ENCODE measurements at regions not wholly inside any gene's neighbourhood (a gene's known extent, or its start where the extent isn't known, plus 50 kb on each side); places are given as distances from the start of the nearest gene placed in this dataset.

DNA sequence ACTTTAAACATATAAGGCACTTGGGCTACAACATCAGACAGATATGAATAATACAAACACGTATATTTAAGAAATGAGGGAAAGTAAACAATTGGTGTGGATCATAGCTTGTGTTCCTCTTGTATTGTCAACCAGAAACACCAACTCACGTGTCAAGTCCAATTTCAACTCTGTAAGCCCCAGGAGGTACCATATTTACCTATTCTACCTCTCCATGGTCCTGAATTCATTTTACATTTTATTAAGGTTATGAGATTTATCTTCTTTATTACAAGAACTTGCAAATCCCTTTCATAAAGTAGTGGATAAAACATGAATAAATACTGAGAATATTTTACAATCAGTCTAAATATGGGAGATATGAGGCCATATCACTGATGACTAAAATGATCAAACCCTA is 501.6 kb downstream of the MAT2B start:
- FAIRE-seq (no peak), DNase-seq (ENCODE audit: low spot score) (no peak)

DNA sequence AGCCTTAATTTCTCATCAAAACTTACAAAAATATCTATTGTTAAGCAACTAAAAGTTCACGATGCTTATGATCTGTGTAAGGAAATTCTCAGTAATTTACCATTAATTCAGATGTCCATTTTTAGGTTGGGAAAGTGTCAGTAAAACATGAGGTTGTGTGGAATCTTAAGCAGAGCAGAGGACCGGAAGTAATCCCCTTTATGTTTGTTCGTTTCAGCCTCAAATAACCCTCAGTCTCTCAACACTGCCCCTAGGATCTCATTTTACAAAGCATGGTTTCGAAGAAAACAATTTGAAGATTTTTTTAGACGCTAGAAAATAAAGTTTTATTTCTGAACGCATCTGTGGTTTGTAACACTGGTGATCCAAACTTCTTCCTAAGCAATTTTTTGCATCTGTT is 504.2 kb downstream of the MAT2B start:
- DNase-seq (ENCODE audit: low spot score) (no peak), FAIRE-seq (no peak)

DNA sequence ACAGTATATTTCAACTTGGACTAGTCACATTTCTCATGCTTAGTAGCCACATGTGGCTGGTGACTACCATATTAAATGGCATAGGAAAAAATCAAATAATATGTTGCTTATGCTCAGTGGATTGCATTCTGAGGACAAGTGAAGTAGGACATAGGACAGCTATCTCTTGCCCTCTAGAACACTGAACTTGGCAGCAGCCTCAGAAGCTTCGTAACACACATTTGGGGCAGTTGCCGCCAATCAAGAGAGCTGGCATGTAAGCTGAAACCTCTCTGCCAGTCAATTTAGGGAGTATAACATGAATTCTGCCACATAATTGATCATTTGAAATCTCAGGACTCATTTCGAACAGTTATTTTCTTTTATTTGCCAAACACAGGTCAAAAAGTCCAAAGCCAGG is 505.5 kb downstream of the MAT2B start:
- DNase-seq (ENCODE audit: low spot score) (no peak), FAIRE-seq (no peak)

DNA sequence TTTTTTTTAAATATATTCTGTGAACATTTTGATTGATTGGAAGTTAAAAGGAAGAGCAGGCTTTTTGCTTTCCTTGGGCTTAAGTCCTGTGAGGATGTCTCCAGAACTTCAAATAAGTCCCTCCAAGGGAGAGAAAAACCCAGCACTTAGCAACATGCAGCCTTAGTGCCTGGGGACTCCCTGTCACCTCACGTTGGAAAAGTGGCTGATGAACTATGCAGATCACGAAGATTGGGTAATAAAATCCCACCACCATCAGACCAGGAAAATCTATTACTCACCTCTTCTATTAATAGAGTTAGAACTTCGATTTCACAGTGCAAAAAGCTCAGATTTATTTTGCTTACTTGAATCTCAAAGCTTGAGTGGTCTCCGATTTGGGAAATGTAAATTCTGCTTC is 507.0 kb downstream of the MAT2B start:
- DNase-seq (ENCODE audit: low spot score) (no peak), FAIRE-seq (no peak)

DNA sequence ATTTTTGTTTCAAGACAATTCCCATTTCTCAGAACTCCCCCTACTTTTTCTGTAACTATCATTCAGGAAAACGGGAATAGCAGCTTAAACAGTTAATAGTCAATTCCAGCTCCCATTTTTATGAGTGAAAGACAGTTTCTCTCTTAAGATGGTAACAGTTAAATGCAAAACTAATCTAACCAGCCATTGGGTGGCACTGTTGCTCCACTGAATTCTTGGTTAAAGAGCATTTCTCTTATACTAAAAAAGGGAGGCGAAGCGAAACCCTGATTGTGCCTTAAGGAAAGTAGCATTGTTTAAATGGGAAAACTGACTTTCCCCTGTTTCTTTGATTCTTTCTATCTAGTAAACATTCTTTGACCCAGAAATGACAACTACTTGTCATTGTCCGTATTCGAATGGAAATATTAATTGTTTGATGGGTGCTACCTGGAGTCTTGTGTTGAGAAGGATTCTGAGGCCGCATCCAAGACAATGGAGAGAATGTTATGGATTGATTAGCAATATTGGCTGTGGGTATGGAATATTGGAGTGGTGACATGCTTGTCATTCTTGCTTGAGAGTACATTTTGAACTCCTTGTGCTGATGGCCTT is 507.8 kb downstream of the MAT2B start:
- peak; percentile 12 for DNase-seq (ENCODE audit: low spot score)
- peak; percentile 66 for FAIRE-seq

DNA sequence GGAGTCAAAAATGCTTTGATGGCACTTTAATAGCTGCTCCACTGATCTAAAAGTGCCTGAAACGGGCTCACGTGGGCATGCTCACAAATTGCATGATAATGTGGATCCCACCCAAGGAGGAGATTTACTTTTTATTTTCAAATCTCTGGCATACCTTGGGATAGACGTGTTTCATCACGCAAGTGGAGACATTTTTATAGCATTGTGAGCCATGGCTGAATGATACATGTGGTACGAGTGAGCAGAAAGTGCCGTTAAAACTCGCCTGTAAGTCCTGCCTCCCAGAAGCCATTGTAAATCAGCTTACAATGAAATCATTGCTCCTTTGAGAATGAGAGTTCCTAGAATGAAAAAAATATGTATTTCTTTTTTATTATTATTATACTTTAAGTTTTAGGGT is 514.7 kb downstream of the MAT2B start:
- DNase-seq (ENCODE audit: low spot score), result no peak
- FAIRE-seq, result no peak

DNA sequence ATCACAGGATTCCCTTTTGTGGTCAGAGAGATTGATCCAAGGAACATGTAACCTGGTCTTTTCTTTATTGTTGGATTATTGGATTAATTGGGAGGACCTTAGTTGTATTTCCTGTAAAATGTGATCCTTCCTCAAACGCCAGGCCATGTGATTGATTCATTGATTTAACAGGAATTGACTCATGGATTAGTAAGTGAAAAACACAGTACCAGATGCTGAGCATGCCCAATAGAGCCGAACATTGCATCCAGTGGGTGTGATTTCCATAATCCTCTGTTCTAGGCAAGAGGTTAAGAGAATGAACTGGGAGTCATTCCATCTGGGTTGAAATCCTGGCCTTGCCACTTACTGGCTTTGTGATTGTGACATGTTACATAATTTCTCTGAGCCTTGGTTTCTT is 522.3 kb downstream of the MAT2B start:
- DNase-seq (ENCODE audit: low spot score), result no peak

DNA sequence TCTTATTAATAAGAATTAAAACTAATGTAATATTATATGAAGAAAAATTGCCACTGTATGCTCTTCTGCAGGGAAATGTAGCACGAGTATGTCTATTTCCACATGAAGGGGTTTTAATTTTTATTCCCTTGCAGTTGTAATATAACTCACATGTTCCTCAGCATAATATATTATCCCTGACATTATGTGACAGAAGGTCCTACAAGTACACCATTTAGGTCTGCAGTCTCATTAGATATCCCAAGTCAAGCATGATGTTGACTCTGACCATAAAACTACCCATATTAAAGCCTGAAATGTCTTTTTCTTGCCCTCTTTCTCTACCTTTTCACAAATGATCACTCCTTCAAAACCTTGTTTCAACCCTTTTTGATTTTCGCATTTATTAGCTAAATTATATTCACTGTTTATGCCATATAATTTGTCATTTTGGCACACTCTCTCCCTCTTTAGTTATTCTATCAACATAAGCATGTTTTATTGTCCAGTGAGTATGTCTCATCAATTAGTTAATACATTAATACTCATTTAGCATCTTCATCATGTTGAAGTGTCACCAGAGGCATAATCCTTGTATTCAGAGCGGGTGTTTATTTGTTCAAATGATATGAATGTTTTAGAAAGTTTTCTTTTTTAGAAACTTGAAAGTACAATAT is 532.8 kb downstream of the MAT2B start:
- no peak for DNase-seq (ENCODE audit: low spot score)
- no peak for FAIRE-seq

More for the DNA sequence above, 522.3 kb downstream of the MAT2B start:
- FAIRE-seq, result no peak

DNA sequence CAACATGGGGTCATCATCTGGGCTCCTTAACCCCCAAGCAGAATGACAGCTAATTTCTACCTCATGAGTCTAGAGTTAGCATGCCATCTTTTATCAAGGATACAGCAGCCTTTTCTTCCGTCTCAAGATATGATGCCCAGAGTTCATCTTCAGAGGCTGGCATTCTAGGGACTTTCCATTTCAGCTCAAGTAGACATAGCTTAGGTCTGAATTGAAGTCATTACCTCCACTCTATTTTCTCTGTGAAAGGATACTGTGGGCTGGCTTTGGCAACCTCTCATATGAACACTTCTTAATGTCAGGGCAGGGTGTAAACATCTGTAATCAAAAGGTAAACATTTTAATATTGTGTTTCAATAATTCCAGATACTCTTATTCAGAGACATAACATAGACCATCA is 535.7 kb downstream of the MAT2B start:
- no peak for FAIRE-seq
- DNase-seq (ENCODE audit: low spot score), result no peak

DNA sequence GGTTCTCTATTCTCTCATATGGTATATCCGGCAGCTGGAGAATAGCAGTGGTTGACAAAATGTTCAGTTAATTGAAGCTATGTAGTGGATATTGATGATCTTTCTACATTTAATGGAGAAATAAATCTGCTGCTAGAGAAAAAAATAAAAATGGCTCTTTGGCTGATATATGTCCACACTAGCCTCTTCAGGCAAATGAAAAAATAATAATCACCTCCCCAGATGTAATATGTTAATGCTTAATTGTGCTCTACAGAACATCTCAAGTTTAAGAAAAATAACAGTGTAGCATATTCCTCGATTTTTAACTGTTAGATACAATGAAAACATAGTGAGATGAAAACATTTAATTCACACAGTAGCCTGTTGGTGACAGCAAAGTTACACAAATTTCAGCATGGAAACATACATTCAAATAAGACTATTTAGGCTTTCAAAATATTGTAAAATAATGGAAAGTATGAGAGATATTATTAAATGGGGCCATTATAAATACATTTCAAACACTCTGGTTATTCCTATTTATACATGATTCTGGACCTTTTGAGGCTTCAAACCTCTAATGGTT is 543.0 kb downstream of the MAT2B start:
- no peak for FAIRE-seq

DNA sequence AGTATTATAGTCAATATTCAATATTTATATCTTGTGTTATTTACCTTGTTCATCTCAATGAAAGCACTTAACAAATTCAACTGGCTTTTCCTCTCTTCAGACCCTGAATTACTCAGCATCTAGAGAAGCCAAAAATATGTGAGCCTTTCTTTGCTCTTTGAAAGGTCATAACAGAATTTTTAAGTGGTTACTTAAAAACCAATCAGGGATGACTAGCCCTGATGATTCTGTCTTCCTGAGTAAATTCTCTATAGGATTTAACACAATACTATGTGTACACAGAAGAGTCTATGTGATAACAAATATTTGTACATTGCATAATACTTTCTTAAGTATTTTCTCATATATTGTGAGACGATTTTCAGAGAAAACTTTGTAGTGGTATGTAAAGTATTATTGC is 546.3 kb downstream of the MAT2B start:
- DNase-seq (ENCODE audit: low spot score) (no peak), FAIRE-seq (no peak)

More for the DNA sequence above, 543.0 kb downstream of the MAT2B start:
- no peak for DNase-seq (ENCODE audit: low spot score)

DNA sequence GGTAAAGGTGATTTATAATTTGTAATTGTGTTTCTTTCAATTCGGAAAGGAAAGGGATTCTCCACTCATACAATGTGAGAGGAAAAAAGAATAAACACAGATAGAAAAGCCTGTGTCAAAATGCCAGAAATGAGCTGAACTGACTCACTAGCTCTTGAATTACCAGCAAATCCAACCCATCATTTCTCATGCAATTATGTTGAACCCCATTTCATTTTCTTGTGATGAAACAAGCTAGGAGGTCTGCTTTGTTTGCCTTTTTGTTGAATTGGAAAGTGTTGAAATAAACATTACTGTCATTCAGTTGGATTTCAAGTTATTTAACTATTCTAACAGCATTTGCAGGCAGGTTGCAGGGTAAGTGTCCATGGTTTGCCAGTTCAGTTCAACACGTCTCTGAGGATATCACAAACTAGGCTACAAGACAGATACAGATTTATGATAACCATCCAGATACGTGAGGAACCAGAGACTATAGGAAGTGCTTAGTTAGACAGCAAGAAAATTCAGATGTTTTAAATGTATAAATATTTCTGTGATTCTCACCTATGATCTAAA is 547.2 kb downstream of the MAT2B start:
- FAIRE-seq (no peak), DNase-seq (ENCODE audit: low spot score) (no peak)

DNA sequence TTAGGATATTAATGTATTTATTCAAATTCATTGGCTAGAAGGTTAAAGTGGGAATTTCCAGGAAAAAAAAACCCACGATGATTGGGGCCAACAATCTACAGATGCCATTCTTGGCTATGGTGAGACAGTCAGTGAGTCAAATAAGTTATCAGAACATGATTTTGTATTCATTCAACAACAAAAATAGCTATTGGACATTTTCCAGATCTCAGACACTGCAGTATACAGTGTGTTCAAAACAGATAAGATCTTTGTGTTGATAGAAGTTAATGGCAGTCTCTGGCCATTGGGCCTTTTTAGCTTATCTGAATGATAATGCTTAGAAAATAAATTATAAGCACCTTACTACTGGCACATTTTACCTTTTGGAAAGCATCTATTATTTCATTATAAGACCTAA is 547.7 kb downstream of the MAT2B start:
- FAIRE-seq (no peak), DNase-seq (ENCODE audit: low spot score) (no peak)

DNA sequence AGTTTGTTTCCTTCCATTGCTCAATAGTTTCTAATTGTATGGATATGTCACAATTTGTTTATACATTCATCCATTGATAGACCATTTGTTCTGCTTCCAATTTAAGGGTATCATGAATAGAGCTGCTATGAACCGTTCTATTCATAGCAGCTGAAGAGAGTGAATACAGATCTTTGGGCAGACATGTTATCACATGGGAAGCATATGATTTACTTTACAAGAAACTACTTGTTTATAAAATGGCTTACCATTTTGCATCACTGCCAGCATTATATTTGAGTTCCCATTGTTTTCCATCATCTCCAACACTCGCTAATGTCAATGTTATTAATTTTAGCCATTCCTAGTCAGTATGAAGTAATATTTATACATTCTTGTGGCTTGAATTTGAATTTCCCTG is 549.0 kb downstream of the MAT2B start:
- no peak for FAIRE-seq
- DNase-seq (ENCODE audit: low spot score), result no peak

DNA sequence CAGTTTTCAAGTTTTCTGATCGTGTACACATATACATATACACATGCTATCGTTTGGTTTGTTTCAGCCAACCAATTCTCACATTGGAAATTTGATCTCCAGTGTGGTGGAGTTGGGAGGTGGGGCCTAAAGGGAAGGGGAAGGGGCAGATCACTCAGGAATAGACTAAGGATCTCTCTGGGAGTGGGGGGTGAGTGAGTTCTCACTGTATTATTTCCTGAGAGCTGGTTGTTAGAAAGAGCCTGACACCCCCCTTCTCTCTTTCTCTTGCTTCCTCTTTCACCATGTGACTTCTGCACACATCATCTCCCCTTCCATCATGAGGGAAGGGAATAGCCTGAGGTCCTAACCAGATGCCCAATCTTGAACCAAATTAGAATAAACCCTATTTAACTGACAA is 551.7 kb downstream of the MAT2B start:
- FAIRE-seq (no peak), DNase-seq (ENCODE audit: low spot score) (no peak)

DNA sequence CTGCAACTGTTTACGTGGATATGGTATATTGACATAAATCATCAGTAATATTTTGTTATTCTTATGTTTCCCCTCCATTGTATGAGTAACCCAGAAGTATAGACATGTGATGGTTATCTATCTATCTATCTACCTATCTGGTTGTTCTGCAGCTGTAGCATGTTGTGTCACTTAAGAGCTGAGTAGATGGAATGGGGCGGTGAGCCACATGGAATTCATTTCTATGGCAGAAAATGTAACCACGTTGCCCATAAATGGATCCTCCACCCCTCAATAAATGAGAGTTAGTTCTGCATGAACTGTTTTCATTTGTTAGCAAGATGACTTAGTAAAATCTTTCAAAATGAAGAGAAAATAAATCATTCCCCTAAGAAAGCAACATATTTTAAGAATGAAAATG is 553.2 kb downstream of the MAT2B start:
- DNase-seq (ENCODE audit: low spot score), result no peak
- no peak for FAIRE-seq

DNA sequence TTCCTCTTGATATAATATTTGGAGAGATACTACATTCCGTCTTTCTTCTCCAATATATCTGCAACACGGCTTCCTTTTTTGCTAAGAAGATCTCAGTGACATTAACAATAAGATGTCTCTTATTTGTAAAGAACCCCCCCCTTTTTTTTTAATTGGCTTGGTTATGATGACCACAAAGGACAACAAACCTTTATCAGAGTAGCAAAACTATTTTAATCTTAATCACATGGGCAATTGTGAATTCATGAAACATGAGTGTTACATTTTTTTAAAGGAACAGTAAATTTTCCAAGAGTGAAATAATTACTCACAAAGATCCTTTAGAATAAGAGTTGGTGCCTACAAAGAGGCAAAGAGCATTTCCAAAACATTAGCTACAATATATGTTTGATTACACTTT is 554.1 kb downstream of the MAT2B start:
- DNase-seq (ENCODE audit: low spot score) (no peak), FAIRE-seq (no peak)

DNA sequence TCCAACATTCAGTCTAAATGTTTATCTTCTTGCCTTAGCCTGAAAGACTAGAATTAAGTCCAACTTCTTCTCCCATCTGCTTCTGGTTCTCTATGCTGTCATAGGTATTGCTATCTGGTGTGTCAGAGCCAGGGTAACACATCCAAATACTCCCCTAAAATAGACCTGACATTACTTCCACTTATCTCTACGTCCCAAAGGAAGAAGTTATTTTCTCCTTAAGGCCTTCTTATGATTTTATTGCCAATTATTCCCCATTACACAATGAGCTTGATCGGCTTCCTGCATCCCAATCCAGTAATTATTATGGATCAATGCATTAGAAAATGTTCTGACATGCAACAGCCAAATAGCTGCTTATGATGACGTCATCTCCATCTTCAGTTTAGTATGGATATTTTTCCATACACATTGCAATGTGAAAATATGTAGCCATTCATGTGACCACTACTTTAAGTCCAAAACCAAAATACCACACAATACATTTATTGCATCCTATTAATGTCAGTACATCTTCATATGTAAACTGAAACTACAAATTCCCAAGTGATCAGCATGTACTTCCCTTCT is 555.5 kb downstream of the MAT2B start:
- FAIRE-seq, result no peak
- DNase-seq (ENCODE audit: low spot score), result no peak

DNA sequence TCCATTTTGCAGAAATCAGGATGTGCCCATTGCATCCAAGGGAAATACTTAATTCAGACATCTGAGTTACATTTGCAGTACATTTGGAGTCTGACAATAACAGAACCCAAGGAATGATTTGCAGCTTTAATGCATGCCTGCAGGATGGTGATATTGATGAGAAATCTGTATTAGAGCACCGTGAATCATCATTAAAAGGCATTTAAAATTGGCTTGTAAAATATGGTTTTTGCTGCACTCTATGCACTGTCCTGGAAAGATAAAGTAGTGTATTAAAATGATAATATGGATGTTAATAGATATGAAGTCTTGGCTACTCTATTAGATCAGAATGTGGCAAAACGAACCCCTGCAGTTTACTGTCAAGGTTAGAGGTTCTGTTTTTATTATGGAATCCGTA is 556.9 kb downstream of the MAT2B start:
- no peak for DNase-seq (ENCODE audit: low spot score)
- FAIRE-seq, result no peak

DNA sequence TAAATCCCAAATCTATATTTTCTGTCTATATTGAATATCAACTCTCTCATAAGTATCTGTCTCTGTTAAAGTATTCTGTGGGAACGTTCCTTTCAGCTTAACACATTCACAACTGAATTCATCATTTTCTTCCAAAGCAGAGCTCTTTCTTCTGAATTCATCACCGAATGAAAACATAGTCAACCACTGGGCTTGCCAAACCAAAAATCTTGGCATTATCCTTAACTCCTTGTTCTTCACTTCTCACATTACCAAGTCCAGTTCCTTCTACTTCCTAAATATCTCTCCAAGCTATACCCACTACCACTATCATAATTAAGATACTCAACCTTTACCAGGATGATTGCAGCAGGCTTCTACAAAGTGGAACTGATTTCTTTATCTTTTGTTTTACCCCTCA is 559.8 kb downstream of the MAT2B start:
- no peak for DNase-seq (ENCODE audit: low spot score)
- FAIRE-seq, result no peak

DNA sequence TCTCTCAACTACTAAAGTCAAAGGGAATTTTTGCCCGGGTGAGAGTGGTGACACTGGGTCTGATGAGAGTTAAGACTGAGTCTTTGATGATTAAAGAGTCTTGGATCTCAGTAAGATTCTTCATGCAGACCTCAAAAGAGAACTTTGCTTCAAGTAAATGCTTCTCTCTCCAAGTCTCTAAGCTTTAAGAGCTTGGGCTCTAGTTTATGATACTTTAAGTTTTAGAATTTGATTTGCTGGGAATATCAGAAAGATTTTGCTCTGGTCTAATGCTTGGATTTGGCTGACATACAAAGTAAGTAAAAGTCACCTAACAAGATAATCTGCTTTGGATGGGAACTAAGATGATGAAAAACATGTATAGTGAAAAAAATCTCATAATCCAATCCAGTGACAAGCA is 566.3 kb downstream of the MAT2B start:
- DNase-seq (ENCODE audit: low spot score) (no peak), FAIRE-seq (no peak)

DNA sequence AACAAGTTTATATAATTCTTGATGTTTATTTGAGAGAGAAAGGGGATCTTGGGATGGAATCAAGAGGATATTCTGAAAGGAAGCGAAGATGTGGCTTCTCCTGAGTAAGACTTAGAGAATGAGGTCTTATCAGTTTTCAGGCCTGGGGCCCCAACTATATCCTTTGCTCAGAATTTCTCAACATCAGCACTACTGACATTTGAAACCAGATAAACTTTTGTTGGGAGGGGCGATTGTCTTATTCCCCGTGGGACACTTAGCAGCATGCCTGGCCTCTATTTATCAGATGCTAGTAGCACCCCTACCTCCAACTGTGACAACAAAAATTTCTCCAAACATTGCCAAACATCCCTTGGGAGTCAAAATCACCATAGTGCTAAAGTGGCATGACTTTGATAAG is 567.7 kb downstream of the MAT2B start:
- FAIRE-seq, result no peak
- DNase-seq (ENCODE audit: low spot score), result no peak

DNA sequence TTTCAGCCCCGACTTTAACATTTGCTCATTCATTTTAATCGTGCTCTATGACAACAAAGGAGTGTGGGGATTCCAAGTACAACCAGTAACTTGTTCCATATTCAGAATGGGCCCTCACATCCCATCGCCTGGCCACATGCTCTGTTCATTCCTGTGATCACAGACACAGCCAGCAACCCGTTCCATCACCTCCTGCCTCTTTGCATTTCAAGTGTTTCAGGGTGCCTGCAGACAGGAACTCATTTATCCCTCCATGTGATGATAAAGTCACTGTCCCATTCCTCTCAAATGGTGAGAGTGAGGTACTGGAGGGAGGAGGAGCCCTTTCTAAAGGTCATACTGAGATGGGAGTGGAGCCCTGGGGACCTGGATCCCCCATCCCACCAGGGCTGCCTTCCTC is 571.1 kb downstream of the MAT2B start:
- FAIRE-seq, result no peak
- DNase-seq (ENCODE audit: low spot score), result no peak

Data from RCC 7860 (cell line).